ENCODE measurements at regions not wholly inside any gene's neighbourhood (a gene's known extent, or its start where the extent isn't known, plus 50 kb on each side); places are given as distances from the start of the nearest gene placed in this dataset.
A peak's percentile ranks its signal among the peaks of the same experiment; 100 is the strongest.

- ChIA-PET POLR2A (no interaction called here), CTCF (no interaction called here), RAD21 (ENCODE audit: low non-redundant PET in 1 of 2, low total read pairs in 2 of 2, uncharacterized antibody in 2 of 2, unreplicated experiment in 2 of 2) (no interaction called here)
- Histone ChIP-seq H3K9me2 (ENCODE audit: insufficient read depth) (no peaks in the 10 kb centered on the region), H3K9ac (ENCODE audit: low read length) (no peak overlapping the region), H3K4me2 (ENCODE audit: low read length) (peak overlapping the region; percentile 44), H2AFZ (ENCODE audit: low read depth, low read length, poor library complexity, severe bottlenecking) (no peak overlapping the region), H3K79me2 (ENCODE audit: insufficient read depth, low read length) (peaks cover 4% of the 10 kb centered on the region; the same call in 1 of the 2 replicates), H3K4me3 (replicated peaks in 1 of 2; ENCODE audit: low read depth in 1 of 2, low read length in 2 of 2) (no peak overlapping the region), H3K4me1 (ENCODE audit: control insufficient read depth in 1 of 2, insufficient read depth in 2 of 2, low read length in 2 of 2) (peaks cover 22 to 45% of the 10 kb centered on the region in 2 experiments), H3K27me3 (ENCODE audit: insufficient read depth, low read length) (no peaks in the 10 kb centered on the region), H3K9me3 (ENCODE audit: control insufficient read depth in 1 of 2, insufficient read depth in 1 of 2, low read depth in 1 of 2, low read length in 2 of 2) (no peaks in the 10 kb centered on the region), H3K27ac (ENCODE audit: low read depth, low read length) (no peak overlapping the region), H3K36me3 (ENCODE audit: control insufficient read depth in 1 of 2, insufficient read depth in 2 of 2, low read length in 2 of 2) (no peaks in the 10 kb centered on the region), H4K20me1 (ENCODE audit: insufficient read depth) (no peaks in the 10 kb centered on the region)
- DNase-seq (ENCODE audit: low read depth, low spot score): no peak
- ATAC-seq: no peak
- BruUV-seq (replicated peaks): no TSS peak
- TF ChIP-seq ZNF274 (IDR thresholded peaks at IDR 0.05; ENCODE audit: low read depth, low read length) (no peak), POLR2A (IDR thresholded peaks at IDR 0.05; ENCODE audit: borderline replicate concordance, extremely low read depth, insufficient read depth, insufficient read length) (no peak), SP1 (IDR thresholded peaks at IDR 0.05; ENCODE audit: low read depth) (no peak), CEBPB (IDR thresholded peaks at IDR 0.05; ENCODE audit: low read depth) (no peak), EGR1 (IDR thresholded peaks at IDR 0.05; ENCODE audit: low read depth) (no peak), REST (IDR thresholded peaks at IDR 0.05; ENCODE audit: low read depth) (no peak), CTCF (IDR thresholded peaks at IDR 0.05 in 2 of 3, conservative IDR thresholded peaks at IDR 0.05 in 1 of 3; ENCODE audit: borderline replicate concordance in 1 of 3, insufficient read depth in 1 of 3, low read depth in 2 of 3, low read length in 2 of 3) (no peak), POLR2AphosphoS5 (IDR thresholded peaks at IDR 0.05; ENCODE audit: low read depth, low read length) (no peak), TCF7L2 (IDR thresholded peaks at IDR 0.05; ENCODE audit: borderline replicate concordance, extremely low read depth, insufficient read depth, insufficient read length) (no peak)
- intact Hi-C loops (cut with micrococcal nuclease): no loop called here
Measured at GRCh38 chr2:134137182-134137611, 116.7 kb upstream of the MGAT5 start.
